ENCODE measurements at regions not wholly inside any gene's neighbourhood (a gene's known extent, or its start where the extent isn't known, plus 50 kb on each side); places are given as distances from the start of the nearest gene placed in this dataset.

- H3K4me1 ChIP-seq = no peaks in the 10 kb centered on the region
- H3K36me3 ChIP-seq = peaks cover 0 to 8% of the 10 kb centered on the region in 2 donors
- no peak overlapping the region for H3K27ac ChIP-seq
- no peak for DNase-seq
- H3K27me3 ChIP-seq = no peaks in the 10 kb centered on the region
- ATAC-seq = no peak
- intact Hi-C loops (cut with DNase I) = no loop called here
- TF ChIP-seq CTCF (IDR thresholded peaks at IDR 0.05) = no peak
- no peak overlapping the region for H3K4me3 ChIP-seq
- peaks cover 0 to 20% of the 10 kb centered on the region in 2 donors for H3K9me3 ChIP-seq
Measured at GRCh38 chr16:11484691-11485258, 101.9 kb downstream of the LITAF start.

DNA sequence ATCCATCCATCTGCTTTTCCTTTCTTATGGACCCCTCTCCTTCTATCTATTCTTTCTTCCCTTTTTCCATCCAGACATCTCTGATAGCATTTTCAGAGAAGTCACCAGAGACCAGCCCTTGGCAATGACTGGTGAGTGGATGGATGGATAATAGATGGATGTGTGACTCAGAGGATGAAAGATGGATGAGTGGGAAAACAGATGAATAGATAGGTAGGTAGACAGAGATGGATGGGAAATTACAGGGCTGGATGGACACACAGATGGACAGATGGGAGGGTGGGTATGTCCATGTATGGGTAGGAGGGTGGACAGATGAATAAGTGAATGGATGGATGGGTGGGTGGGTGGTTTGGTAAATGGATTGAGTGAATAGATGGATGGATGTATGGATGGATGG lies 101.0 kb downstream of the LITAF start:
- no peak for TF ChIP-seq CTCF (IDR thresholded peaks at IDR 0.05)
- DNase-seq = no peak
- H3K4me1 ChIP-seq = no peaks in the 10 kb centered on the region
- H3K36me3 ChIP-seq = peaks cover 0 to 8% of the 10 kb centered on the region in 2 donors
- H3K27ac ChIP-seq = no peak overlapping the region
- intact Hi-C loops (cut with DNase I) = no loop called here
- ATAC-seq = no peak
- H3K9me3 ChIP-seq = peaks cover 0 to 24% of the 10 kb centered on the region in 2 donors
- H3K4me3 ChIP-seq = no peak overlapping the region
- H3K27me3 ChIP-seq = no peaks in the 10 kb centered on the region

DNA sequence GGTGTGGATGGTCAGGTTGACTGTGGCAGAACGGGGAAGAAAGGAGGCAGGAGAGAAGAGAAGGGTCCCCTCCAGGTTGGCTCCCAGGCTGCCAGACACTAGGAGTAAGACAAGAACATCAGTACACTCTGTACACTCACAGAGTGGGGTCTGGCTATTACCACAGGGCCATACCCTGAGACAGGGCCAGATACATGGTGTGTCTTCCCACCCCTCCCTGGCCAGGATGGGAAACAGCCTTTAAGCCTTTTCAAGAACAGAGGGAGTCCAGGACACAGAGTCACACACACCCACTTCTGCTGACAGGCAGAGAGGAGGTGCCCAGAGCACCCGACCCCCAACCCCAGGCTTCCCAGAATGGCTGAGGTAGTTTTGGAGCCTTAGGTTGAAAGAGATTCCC lies 99.4 kb downstream of the LITAF start:
- no peak for ATAC-seq
- Histone ChIP-seq H3K27me3 (no peaks in the 10 kb centered on the region), H3K9me3 (peaks cover 0 to 25% of the 10 kb centered on the region in 2 donors), H3K36me3 (peaks cover 0 to 8% of the 10 kb centered on the region in 2 donors), H3K27ac (no peak overlapping the region), H3K4me1 (no peaks in the 10 kb centered on the region), H3K4me3 (no peak overlapping the region)
- no peak for DNase-seq
- TF ChIP-seq CTCF (IDR thresholded peaks at IDR 0.05) = no peak
- intact Hi-C loops (cut with DNase I) = no loop called here

DNA sequence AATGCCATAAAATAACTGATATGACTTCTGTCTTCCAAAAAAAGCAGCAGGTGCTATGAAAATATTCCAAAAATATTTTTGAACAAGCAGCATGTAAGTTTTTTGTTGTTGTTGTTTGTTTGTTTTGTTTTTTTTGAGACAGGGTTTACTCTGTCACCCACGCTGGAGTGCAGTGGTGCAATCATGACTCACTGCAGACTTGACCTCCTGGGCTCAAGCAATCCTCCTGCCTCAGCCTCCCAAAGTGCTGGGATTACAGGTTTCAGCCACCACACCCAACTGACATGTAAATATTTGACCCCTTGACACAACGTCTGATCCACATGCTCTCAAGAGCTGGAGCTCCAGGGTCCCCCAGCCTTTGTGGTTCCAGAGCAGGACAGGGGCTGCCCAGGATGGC lies 98.4 kb downstream of the LITAF start:
- Histone ChIP-seq H3K4me1 (no peaks in the 10 kb centered on the region), H3K36me3 (peaks cover 0 to 8% of the 10 kb centered on the region in 2 donors), H3K27me3 (no peaks in the 10 kb centered on the region), H3K27ac (no peak overlapping the region), H3K9me3 (peaks cover 0 to 15% of the 10 kb centered on the region in 2 donors), H3K4me3 (no peak overlapping the region)
- intact Hi-C loops (cut with DNase I) = no loop called here
- DNase-seq (no peak), ATAC-seq (no peak)
- no peak for TF ChIP-seq CTCF (IDR thresholded peaks at IDR 0.05)

DNA sequence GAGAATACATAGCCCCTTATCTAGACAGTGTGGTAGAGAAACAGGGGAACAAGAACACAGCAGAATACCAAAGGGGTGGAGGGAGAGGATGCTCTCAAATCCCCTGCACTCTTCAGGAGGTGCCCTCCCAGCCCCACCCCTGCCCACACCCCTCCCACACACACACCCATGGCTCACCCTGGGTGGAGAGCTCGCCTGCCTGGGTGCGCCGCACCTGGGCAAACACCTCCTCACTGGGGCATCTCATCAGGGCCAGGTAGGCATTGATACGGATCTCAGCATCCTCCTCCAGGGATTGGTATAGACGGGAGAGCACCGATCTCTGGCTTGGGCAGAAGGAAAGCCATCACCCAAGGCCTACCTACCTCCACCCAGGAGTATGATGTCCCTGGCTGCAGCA lies 95.2 kb downstream of the LITAF start:
- intact Hi-C loops (cut with DNase I) = no loop called here

More for the DNA sequence above, 95.2 kb downstream of the LITAF start:
- Histone ChIP-seq H3K36me3 (no peaks in the 10 kb centered on the region), H3K4me3 (no peak overlapping the region), H3K27me3 (no peaks in the 10 kb centered on the region), H3K9me3 (peaks cover 0 to 5% of the 10 kb centered on the region in 2 donors), H3K4me1 (peaks cover 0 to 16% of the 10 kb centered on the region in 2 donors), H3K27ac (no peak overlapping the region)
- DNase-seq (no peak), ATAC-seq (no peak)
- no peak for TF ChIP-seq CTCF (IDR thresholded peaks at IDR 0.05)

Data from left lung (tissue), 4 donors.